Gastrocnemius medialis (tissue), 4 donors: ENCODE measurements at regions not wholly inside any gene's neighbourhood (a gene's known extent, or its start where the extent isn't known, plus 50 kb on each side); places are given as distances from the start of the nearest gene placed in this dataset.

Experiments used
- ATAC-seq, 2 donors: fragments of 150-250 bp; one replicate each; pipeline ENCODE4 v1.9.1; 2016
- DNase-seq, 2 donors: peaks; one replicate each; pipeline ENCODE4 v3.0.0-alpha.2; 2019
- H3K27ac ChIP-seq, 4 donors: fragments of 200-600 bp; sonication (generic); 1 replicate in 1 of 4; 2 replicates in 3 of 4; pipeline ENCODE4 v1.5.1; 2016 to 2018; ENCODE audit warnings: mild to moderate bottlenecking in 2 of 4, moderate library complexity in 1 of 4
- H3K27me3 ChIP-seq, 3 donors: fragments of 200-600 bp; sonication (generic) in 2 of 3; 1 replicate in 1 of 3; 2 replicates in 2 of 3; pipeline versions ENCODE4 v1.5.1 to v1.6.0; 2016 to 2019; ENCODE audit warnings: mild to moderate bottlenecking in 1 of 3, moderate library complexity in 1 of 3
- H3K36me3 ChIP-seq, 2 donors: fragments of 200-600 bp; sonication (generic) in 1 of 2; one replicate each; pipeline ENCODE4 v1.5.1; 2017 to 2018
- H3K4me1 ChIP-seq, 2 donors: fragments of 200-600 bp; sonication (generic) in 1 of 2; one replicate each; pipeline ENCODE4 v1.5.1; 2016 to 2017; ENCODE audit warnings: mild to moderate bottlenecking in 2 of 2
- H3K4me3 ChIP-seq, 4 donors: fragments of 200-600 bp; sonication (generic) in 3 of 4; 1 replicate in 1 of 4; 2 replicates in 3 of 4; pipeline ENCODE4 v1.5.1; 2016 to 2019; ENCODE audit warnings: mild to moderate bottlenecking in 2 of 4
- H3K9me3 ChIP-seq, 3 donors: fragments of 200-600 bp; sonication (generic) in 2 of 3; 1 replicate in 1 of 3; 2 replicates in 2 of 3; pipeline ENCODE4 v1.5.1; 2016 to 2019
- POLR2A ChIP-seq, 2 donors: fragments of 450-650 bp; IDR thresholded peaks; one replicate each; pipeline ENCODE4 v1.6.1; 2017; ENCODE audit warnings: antibody characterized with exemption in 2 of 2, mild to moderate bottlenecking in 2 of 2, moderate library complexity in 2 of 2
- in situ Hi-C, 4 donors: fragments of 200-750 bp; cut with MboI; loops; one replicate each; pipeline versions ENCODE4 v1.15.0 to v1.8.0; 2017; ENCODE audit warnings: low sequenced_read_pairs in 4 of 4
- intact Hi-C: fragments of 100-400 bp; cut with DNase I; formaldehyde crosslinking; loops from one replicate; pipeline ENCODE4 v1.15.1; 2023; ENCODE audit warnings: low total_unique reads
- TF ChIP-seq, protein P1 (sequence below), 5 experiments: fragments of 450-650 bp in 3 of 5; fragments of 200-600 bp in 2 of 5; sonication (generic) in 2 of 5; IDR thresholded peaks in 4 of 5; conservative IDR thresholded peaks in 1 of 5; 1 replicate in 4 of 5; 2 replicates in 1 of 5; pipeline ENCODE4 v1.5.1; 2016 to 2019; ENCODE audit warnings: antibody characterized with exemption in 5 of 5, mild to moderate bottlenecking in 3 of 5, moderate library complexity in 3 of 5

DNA sequence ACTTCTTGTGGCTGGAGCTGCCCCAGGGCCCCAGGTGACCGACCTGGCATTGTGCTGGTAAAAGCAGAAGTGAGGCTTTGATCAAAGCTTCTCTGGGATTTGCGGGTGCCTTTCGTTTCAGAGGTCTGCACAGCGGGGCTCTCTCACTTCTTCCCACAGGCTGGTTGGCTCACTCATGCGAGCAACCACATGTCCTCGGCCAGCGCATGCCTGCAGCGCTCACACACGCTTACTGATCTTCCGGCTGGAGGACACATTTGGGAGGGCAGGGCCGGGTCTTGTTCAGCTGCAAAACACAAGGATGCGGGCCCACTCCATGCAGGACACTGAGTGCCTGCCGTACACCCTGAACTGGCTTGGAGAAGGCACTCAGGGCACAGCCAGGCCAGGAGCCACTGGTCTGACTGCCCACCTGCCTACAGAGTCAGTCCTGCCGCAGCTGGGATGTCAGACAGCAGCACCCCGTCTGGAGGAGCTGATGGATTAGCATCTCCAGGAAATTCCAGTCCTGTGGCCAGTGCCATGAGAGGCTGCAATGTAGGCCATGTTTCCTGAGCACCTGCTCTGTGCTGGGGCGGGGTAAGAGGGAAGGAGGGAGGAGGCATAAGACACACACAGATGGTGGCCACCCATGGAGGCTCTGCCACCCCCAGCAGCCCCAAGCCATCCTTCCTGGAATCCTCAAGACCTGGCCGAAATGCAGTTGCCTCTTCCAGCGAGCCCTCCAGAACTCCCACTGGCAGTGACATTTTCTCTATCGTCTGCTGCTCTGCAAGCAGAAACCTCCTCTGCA lies 1383.2 kb downstream of the BRD1 start:
- H3K4me1 ChIP-seq: no peaks in the 10 kb centered on the region
- no peak for ATAC-seq
- DNase-seq: no peak
- H3K9me3 ChIP-seq: no peaks in the 10 kb centered on the region
- in situ Hi-C loops: no loop called here
- H3K27ac ChIP-seq: no peak overlapping the region
- no peak overlapping the region for H3K4me3 ChIP-seq
- TF ChIP-seq POLR2A (IDR thresholded peaks at IDR 0.05): no peak
- TF ChIP-seq, protein P1, sequence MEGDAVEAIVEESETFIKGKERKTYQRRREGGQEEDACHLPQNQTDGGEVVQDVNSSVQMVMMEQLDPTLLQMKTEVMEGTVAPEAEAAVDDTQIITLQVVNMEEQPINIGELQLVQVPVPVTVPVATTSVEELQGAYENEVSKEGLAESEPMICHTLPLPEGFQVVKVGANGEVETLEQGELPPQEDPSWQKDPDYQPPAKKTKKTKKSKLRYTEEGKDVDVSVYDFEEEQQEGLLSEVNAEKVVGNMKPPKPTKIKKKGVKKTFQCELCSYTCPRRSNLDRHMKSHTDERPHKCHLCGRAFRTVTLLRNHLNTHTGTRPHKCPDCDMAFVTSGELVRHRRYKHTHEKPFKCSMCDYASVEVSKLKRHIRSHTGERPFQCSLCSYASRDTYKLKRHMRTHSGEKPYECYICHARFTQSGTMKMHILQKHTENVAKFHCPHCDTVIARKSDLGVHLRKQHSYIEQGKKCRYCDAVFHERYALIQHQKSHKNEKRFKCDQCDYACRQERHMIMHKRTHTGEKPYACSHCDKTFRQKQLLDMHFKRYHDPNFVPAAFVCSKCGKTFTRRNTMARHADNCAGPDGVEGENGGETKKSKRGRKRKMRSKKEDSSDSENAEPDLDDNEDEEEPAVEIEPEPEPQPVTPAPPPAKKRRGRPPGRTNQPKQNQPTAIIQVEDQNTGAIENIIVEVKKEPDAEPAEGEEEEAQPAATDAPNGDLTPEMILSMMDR (IDR thresholded peaks at IDR 0.05 in 4 of 5, conservative IDR thresholded peaks at IDR 0.05 in 1 of 5): no peak
- no peaks in the 10 kb centered on the region for H3K27me3 ChIP-seq
- no peaks in the 10 kb centered on the region for H3K36me3 ChIP-seq
- intact Hi-C loops: no loop called here

DNA sequence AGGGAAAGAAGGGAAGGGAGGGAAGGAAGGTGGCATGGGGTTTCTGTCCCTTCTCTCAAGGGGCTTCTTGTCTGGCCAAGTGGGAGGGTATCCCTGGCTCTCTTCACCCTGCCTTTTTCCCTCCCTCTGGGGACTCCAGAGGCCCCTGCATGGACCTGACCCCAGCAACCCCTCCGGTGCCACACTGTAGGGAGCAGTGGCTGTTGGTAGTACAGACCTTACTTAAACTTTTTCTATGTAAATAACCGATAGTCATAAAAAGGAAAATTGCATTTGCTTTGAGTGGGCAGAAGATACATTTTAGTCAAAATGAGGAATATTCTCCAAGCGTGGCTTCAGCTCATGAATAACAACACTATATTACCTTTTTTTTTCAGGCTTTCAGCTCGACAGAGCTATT lies 1384.0 kb downstream of the BRD1 start:
- Histone ChIP-seq H3K36me3 (no peaks in the 10 kb centered on the region), H3K4me3 (no peak overlapping the region), H3K27ac (no peak overlapping the region), H3K4me1 (no peaks in the 10 kb centered on the region), H3K9me3 (no peaks in the 10 kb centered on the region), H3K27me3 (no peaks in the 10 kb centered on the region)
- ATAC-seq: no peak
- no peak for DNase-seq
- intact Hi-C loops: no loop called here
- TF ChIP-seq POLR2A (IDR thresholded peaks at IDR 0.05): no peak
- TF ChIP-seq, protein P1 (IDR thresholded peaks at IDR 0.05 in 4 of 5, conservative IDR thresholded peaks at IDR 0.05 in 1 of 5): no peak
- in situ Hi-C loops: no loop called here

DNA sequence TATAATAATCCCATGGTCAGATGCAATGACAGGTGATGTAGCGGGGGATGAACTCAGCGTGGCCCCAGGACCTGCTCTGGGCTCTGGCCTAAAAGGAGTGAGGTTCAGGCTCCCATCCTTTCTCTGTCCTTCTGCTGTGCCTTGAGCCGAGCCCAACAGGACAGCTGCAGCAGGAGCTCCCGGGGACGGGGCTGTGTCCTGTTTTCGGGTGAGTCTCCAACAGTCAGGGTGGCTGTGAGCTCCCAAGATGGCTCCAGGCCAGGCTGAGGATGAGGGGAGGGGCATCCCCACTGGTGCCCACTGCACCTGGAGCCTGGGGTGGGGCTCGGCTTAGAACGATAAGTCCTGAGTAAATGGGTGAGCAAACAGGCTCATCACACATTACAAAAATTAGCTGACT lies 1385.0 kb downstream of the BRD1 start:
- TF ChIP-seq POLR2A (IDR thresholded peaks at IDR 0.05): no peak
- TF ChIP-seq, protein P1 (IDR thresholded peaks at IDR 0.05 in 4 of 5, conservative IDR thresholded peaks at IDR 0.05 in 1 of 5): no peak
- Histone ChIP-seq H3K36me3 (no peaks in the 10 kb centered on the region), H3K27ac (no peak overlapping the region), H3K27me3 (no peaks in the 10 kb centered on the region), H3K9me3 (no peaks in the 10 kb centered on the region), H3K4me1 (no peaks in the 10 kb centered on the region), H3K4me3 (no peak overlapping the region)
- intact Hi-C loops (no loop called here), in situ Hi-C loops (no loop called here)
- no peak for DNase-seq
- ATAC-seq: no peak

DNA sequence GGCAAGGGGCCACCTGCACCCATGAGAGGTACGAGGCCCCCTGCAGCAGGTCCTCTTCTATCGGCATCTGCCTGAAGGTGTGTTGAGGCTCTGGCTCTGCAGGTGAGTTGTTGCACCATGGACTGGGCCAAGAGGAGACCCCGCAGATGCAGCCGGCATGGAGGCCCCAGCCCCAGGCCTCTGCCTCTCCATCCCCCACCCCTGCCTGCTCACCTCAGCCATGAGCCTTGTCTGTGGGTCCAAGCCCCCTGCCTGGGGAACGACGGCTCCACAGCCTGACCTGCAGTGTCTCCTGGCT lies 1386.2 kb downstream of the BRD1 start:
- Histone ChIP-seq H3K27ac (no peak overlapping the region), H3K36me3 (no peaks in the 10 kb centered on the region), H3K4me3 (no peak overlapping the region), H3K4me1 (no peaks in the 10 kb centered on the region), H3K27me3 (no peaks in the 10 kb centered on the region), H3K9me3 (no peaks in the 10 kb centered on the region)
- in situ Hi-C loops: no loop called here
- no peak for TF ChIP-seq POLR2A (IDR thresholded peaks at IDR 0.05)
- TF ChIP-seq, protein P1 (IDR thresholded peaks at IDR 0.05 in 4 of 5, conservative IDR thresholded peaks at IDR 0.05 in 1 of 5): no peak
- intact Hi-C loops: no loop called here
- no peak for DNase-seq
- ATAC-seq: no peak
